SK-N-SH (cell line): ENCODE measurements at regions not wholly inside any gene's neighbourhood (a gene's known extent, or its start where the extent isn't known, plus 50 kb on each side); places are given as distances from the start of the nearest gene placed in this dataset.

Experiments used
- CTCF ChIP-seq: fragments of 200-600 bp; sonication (generic); IDR thresholded peaks from 2 replicates; pipeline ENCODE4 v1.6.1; 2017; ENCODE audit warnings: antibody characterized with exemption, mild to moderate bottlenecking, moderate library complexity
- MAX ChIP-seq: IDR thresholded peaks from 2 replicates; pipeline ENCODE4 v1.4.0; 2012; ENCODE audit warnings: low read depth
- POLR2AphosphoS5 ChIP-seq: IDR thresholded peaks from 2 replicates; pipeline ENCODE4 v1.6.1; 2012; ENCODE audit warnings: low read depth, low read length

GRCh38 chr3:66162766-66163165, 58.0 kb upstream of the SLC25A26 start:
- no peak for TF ChIP-seq MAX
- TF ChIP-seq POLR2AphosphoS5: no peak
- no peak for TF ChIP-seq CTCF
